T-helper 2 cell treated with Interferon-gamma antibody and Interleukin-4, amounts not matched to agents 100 ng/mL and 5 ng/mL, for 36 hours (primary cell): ENCODE measurements at regions not wholly inside any gene's neighbourhood (a gene's known extent, or its start where the extent isn't known, plus 50 kb on each side); places are given as distances from the start of the nearest gene placed in this dataset.

Experiments used
- intact Hi-C: fragments of 100-400 bp; cut with micrococcal nuclease; formaldehyde crosslinking; loops from one replicate; pipeline ENCODE4 v1.15.1; 2023

GRCh38 chr2:220410296-220410695 lies 782.9 kb downstream of the SLC4A3 start:
- intact Hi-C loops: no loop called here

GRCh38 chr2:220417503-220417902 lies 790.1 kb downstream of the SLC4A3 start:
- intact Hi-C loops: no loop called here

- intact Hi-C loops: no loop called here
Observed at GRCh38 chr2:220419647-220420046, 792.2 kb downstream of the SLC4A3 start.

GRCh38 chr2:220420820-220421219 lies 793.4 kb downstream of the SLC4A3 start:
- intact Hi-C loops: no loop called here

- intact Hi-C loops: no loop called here
Observed at GRCh38 chr2:220422676-220423075, 795.2 kb downstream of the SLC4A3 start.

GRCh38 chr2:220424561-220424960 lies 797.1 kb downstream of the SLC4A3 start:
- intact Hi-C loops: no loop called here

GRCh38 chr2:220432645-220433044 lies 805.2 kb downstream of the SLC4A3 start:
- intact Hi-C loops: no loop called here

GRCh38 chr2:220433131-220433530 lies 805.7 kb downstream of the SLC4A3 start:
- intact Hi-C loops: no loop called here

- intact Hi-C loops: no loop called here
Observed at GRCh38 chr2:220434385-220434784, 807.0 kb downstream of the SLC4A3 start.

GRCh38 chr2:220437938-220438337 lies 810.5 kb downstream of the SLC4A3 start:
- intact Hi-C loops: no loop called here

GRCh38 chr2:220440731-220441130 lies 813.3 kb downstream of the SLC4A3 start:
- intact Hi-C loops: no loop called here

GRCh38 chr2:220441404-220441803 lies 814.0 kb downstream of the SLC4A3 start:
- intact Hi-C loops: no loop called here

GRCh38 chr2:220442012-220442411 lies 814.6 kb downstream of the SLC4A3 start:
- intact Hi-C loops: no loop called here

- intact Hi-C loops: no loop called here
Observed at GRCh38 chr2:220445429-220446105, 818.1 kb downstream of the SLC4A3 start.

- intact Hi-C loops: no loop called here
Observed at GRCh38 chr2:220446106-220446712, 818.8 kb downstream of the SLC4A3 start.

- intact Hi-C loops: no loop called here
Observed at GRCh38 chr2:220450846-220451245, 823.4 kb downstream of the SLC4A3 start.

- intact Hi-C loops: no loop called here
Observed at GRCh38 chr2:220451438-220451837, 824.0 kb downstream of the SLC4A3 start.

- intact Hi-C loops: no loop called here
Observed at GRCh38 chr2:220452561-220452960, 825.1 kb downstream of the SLC4A3 start.

- intact Hi-C loops: no loop called here
Observed at GRCh38 chr2:220455351-220455990, 828.0 kb downstream of the SLC4A3 start.

- intact Hi-C loops: no loop called here
Observed at GRCh38 chr2:220458051-220458450, 830.6 kb downstream of the SLC4A3 start.

GRCh38 chr2:220460257-220460985 lies 833.0 kb downstream of the SLC4A3 start:
- intact Hi-C loops: no loop called here

- intact Hi-C loops: no loop called here
Observed at GRCh38 chr2:220463876-220464275, 836.4 kb downstream of the SLC4A3 start.
